ENCODE measurements at regions not wholly inside any gene's neighbourhood (a gene's known extent, or its start where the extent isn't known, plus 50 kb on each side); places are given as distances from the start of the nearest gene placed in this dataset.
"Not testable (repeated sequence)": the region's sequence is repeated elsewhere in the genome, so short reads cannot be mapped to it uniquely, and the experiment has no call there.

GRCh38 chr14:89506891-89507452, 89.9 kb upstream of the FOXN3 start:
- not testable (repeated sequence) for H3K27me3 Mint-ChIP-seq (ENCODE audit: low read depth); H3K4me3 Mint-ChIP-seq (ENCODE audit: low read depth); H3K9me3 Mint-ChIP-seq; DNase-seq (ENCODE audit: low spot score)
- Mint-ChIP-seq H3K27ac (peak overlapping the region; percentile 64), H3K36me3 (ENCODE audit: low read depth) (peaks cover 42% of the 10 kb centered on the region), H3K4me1 (ENCODE audit: low read depth) (peaks cover 65% of the 10 kb centered on the region)
- intact Hi-C loops (cut with micrococcal nuclease): loop anchor here (1.0 to 10.0 kb wide), 3 partner anchors 106 to 265 kb away; no protein-coding TSS in a partner anchor

- intact Hi-C loops (cut with micrococcal nuclease): loop anchor here (5.0 to 10.0 kb wide), 2 partner anchors 230 to 268 kb away; no protein-coding TSS in a partner anchor
- H3K4me1 Mint-ChIP-seq (ENCODE audit: low read depth): peaks cover 43% of the 10 kb centered on the region
Observed at GRCh38 chr14:89504602-89505313, 87.7 kb upstream of the FOXN3 start.

GRCh38 chr14:89504091-89504490, 87.1 kb upstream of the FOXN3 start:
- H3K27ac Mint-ChIP-seq: no peak overlapping the region
- peaks cover 30% of the 10 kb centered on the region for H3K36me3 Mint-ChIP-seq (ENCODE audit: low read depth)
- H3K9me3 Mint-ChIP-seq: no peaks in the 10 kb centered on the region
- no peak overlapping the region for H3K4me3 Mint-ChIP-seq (ENCODE audit: low read depth)
- intact Hi-C loops (cut with micrococcal nuclease): loop anchor here (10.0 kb wide), 1 partner anchor 229 kb away; no protein-coding TSS in a partner anchor
- no peak for DNase-seq (ENCODE audit: low spot score)
- H3K4me1 Mint-ChIP-seq (ENCODE audit: low read depth): peaks cover 38% of the 10 kb centered on the region
- no peaks in the 10 kb centered on the region for H3K27me3 Mint-ChIP-seq (ENCODE audit: low read depth)

More at GRCh38 chr14:89504602-89505313, 87.7 kb upstream of the FOXN3 start:
- Mint-ChIP-seq H3K27ac (peak overlapping the region; percentile 51), H3K27me3 (ENCODE audit: low read depth) (no peaks in the 10 kb centered on the region), H3K9me3 (no peaks in the 10 kb centered on the region), H3K4me3 (ENCODE audit: low read depth) (no peak overlapping the region), H3K36me3 (ENCODE audit: low read depth) (peaks cover 34% of the 10 kb centered on the region)
- no peak for DNase-seq (ENCODE audit: low spot score)

- Mint-ChIP-seq H3K27me3 (ENCODE audit: low read depth) (no peaks in the 10 kb centered on the region), H3K9me3 (no peaks in the 10 kb centered on the region), H3K27ac (no peak overlapping the region), H3K4me1 (ENCODE audit: low read depth) (peaks cover 32% of the 10 kb centered on the region), H3K4me3 (ENCODE audit: low read depth) (no peak overlapping the region), H3K36me3 (ENCODE audit: low read depth) (peaks cover 32% of the 10 kb centered on the region)
- intact Hi-C loops (cut with micrococcal nuclease): loop anchor here (10.0 kb wide), 1 partner anchor 229 kb away; no protein-coding TSS in a partner anchor
- no peak for DNase-seq (ENCODE audit: low spot score)
Observed at GRCh38 chr14:89503431-89503996, 86.5 kb upstream of the FOXN3 start.

GRCh38 chr14:89502966-89503365, 85.9 kb upstream of the FOXN3 start:
- Mint-ChIP-seq H3K4me1 (ENCODE audit: low read depth) (peaks cover 28% of the 10 kb centered on the region), H3K36me3 (ENCODE audit: low read depth) (peaks cover 32% of the 10 kb centered on the region), H3K9me3 (no peaks in the 10 kb centered on the region), H3K27me3 (ENCODE audit: low read depth) (no peaks in the 10 kb centered on the region), H3K4me3 (ENCODE audit: low read depth) (no peak overlapping the region), H3K27ac (no peak overlapping the region)
- DNase-seq (ENCODE audit: low spot score): no peak
- intact Hi-C loops (cut with micrococcal nuclease): loop anchor here (10.0 kb wide), 1 partner anchor 228 kb away; no protein-coding TSS in a partner anchor

GRCh38 chr14:89501381-89501780, 84.3 kb upstream of the FOXN3 start:
- Mint-ChIP-seq H3K27me3 (ENCODE audit: low read depth) (no peaks in the 10 kb centered on the region), H3K9me3 (no peaks in the 10 kb centered on the region), H3K4me3 (ENCODE audit: low read depth) (no peak overlapping the region), H3K27ac (no peak overlapping the region), H3K4me1 (ENCODE audit: low read depth) (peaks cover 16% of the 10 kb centered on the region), H3K36me3 (ENCODE audit: low read depth) (peaks cover 32% of the 10 kb centered on the region)
- intact Hi-C loops (cut with micrococcal nuclease): loop anchor here (10.0 kb wide), 1 partner anchor 227 kb away; no protein-coding TSS in a partner anchor
- no peak for DNase-seq (ENCODE audit: low spot score)

- Mint-ChIP-seq H3K27me3 (ENCODE audit: low read depth) (no peaks in the 10 kb centered on the region), H3K9me3 (no peaks in the 10 kb centered on the region), H3K4me1 (ENCODE audit: low read depth) (peaks cover 16% of the 10 kb centered on the region), H3K36me3 (ENCODE audit: low read depth) (peaks cover 32% of the 10 kb centered on the region), H3K27ac (no peak overlapping the region), H3K4me3 (ENCODE audit: low read depth) (no peak overlapping the region)
- intact Hi-C loops (cut with micrococcal nuclease): loop anchor here (10.0 kb wide), 1 partner anchor 226 kb away; no protein-coding TSS in a partner anchor
- DNase-seq (ENCODE audit: low spot score): no peak
Observed at GRCh38 chr14:89500303-89500702, 83.3 kb upstream of the FOXN3 start.

- Mint-ChIP-seq H3K27me3 (ENCODE audit: low read depth) (no peaks in the 10 kb centered on the region), H3K27ac (no peak overlapping the region)
Observed at GRCh38 chr14:89498878-89499277, 81.8 kb upstream of the FOXN3 start.

GRCh38 chr14:89495718-89496117, 78.7 kb upstream of the FOXN3 start:
- DNase-seq (ENCODE audit: low spot score): no peak
- intact Hi-C loops (cut with micrococcal nuclease): no loop called here
- Mint-ChIP-seq H3K4me3 (ENCODE audit: low read depth) (no peak overlapping the region), H3K4me1 (ENCODE audit: low read depth) (peaks cover 5% of the 10 kb centered on the region), H3K36me3 (ENCODE audit: low read depth) (peaks cover 13% of the 10 kb centered on the region), H3K9me3 (no peaks in the 10 kb centered on the region), H3K27me3 (ENCODE audit: low read depth) (no peaks in the 10 kb centered on the region), H3K27ac (no peak overlapping the region)

More at GRCh38 chr14:89498878-89499277, 81.8 kb upstream of the FOXN3 start:
- H3K36me3 Mint-ChIP-seq (ENCODE audit: low read depth): peaks cover 22% of the 10 kb centered on the region
- intact Hi-C loops (cut with micrococcal nuclease): no loop called here
- peaks cover 4% of the 10 kb centered on the region for H3K4me1 Mint-ChIP-seq (ENCODE audit: low read depth)
- H3K4me3 Mint-ChIP-seq (ENCODE audit: low read depth): no peak overlapping the region
- no peak for DNase-seq (ENCODE audit: low spot score)
- H3K9me3 Mint-ChIP-seq: no peaks in the 10 kb centered on the region

GRCh38 chr14:89493877-89494634, 77.0 kb upstream of the FOXN3 start:
- DNase-seq (ENCODE audit: low spot score): no peak
- Mint-ChIP-seq H3K9me3 (no peaks in the 10 kb centered on the region), H3K27ac (no peak overlapping the region), H3K36me3 (ENCODE audit: low read depth) (peaks cover 8% of the 10 kb centered on the region), H3K4me1 (ENCODE audit: low read depth) (peaks cover 6% of the 10 kb centered on the region), H3K27me3 (ENCODE audit: low read depth) (no peaks in the 10 kb centered on the region), H3K4me3 (ENCODE audit: low read depth) (no peak overlapping the region)
- intact Hi-C loops (cut with micrococcal nuclease): no loop called here

GRCh38 chr14:89493406-89493805, 76.4 kb upstream of the FOXN3 start:
- intact Hi-C loops (cut with micrococcal nuclease): no loop called here
- Mint-ChIP-seq H3K27me3 (ENCODE audit: low read depth) (no peaks in the 10 kb centered on the region), H3K27ac (no peak overlapping the region), H3K4me1 (ENCODE audit: low read depth) (peaks cover 6% of the 10 kb centered on the region), H3K4me3 (ENCODE audit: low read depth) (no peak overlapping the region), H3K9me3 (no peaks in the 10 kb centered on the region), H3K36me3 (ENCODE audit: low read depth) (peaks cover 6% of the 10 kb centered on the region)
- DNase-seq (ENCODE audit: low spot score): no peak

GRCh38 chr14:89491711-89492381, 74.8 kb upstream of the FOXN3 start:
- Mint-ChIP-seq H3K27ac (no peak overlapping the region), H3K4me1 (ENCODE audit: low read depth) (peaks cover 6% of the 10 kb centered on the region), H3K27me3 (ENCODE audit: low read depth) (no peaks in the 10 kb centered on the region), H3K9me3 (no peaks in the 10 kb centered on the region), H3K4me3 (ENCODE audit: low read depth) (no peak overlapping the region), H3K36me3 (ENCODE audit: low read depth) (peaks cover 9% of the 10 kb centered on the region)
- no peak for DNase-seq (ENCODE audit: low spot score)
- intact Hi-C loops (cut with micrococcal nuclease): no loop called here
